ENCODE measurements at regions not wholly inside any gene's neighbourhood (a gene's known extent, or its start where the extent isn't known, plus 50 kb on each side); places are given as distances from the start of the nearest gene placed in this dataset.

GRCh38 chr2:142825861-142826260 lies 51.6 kb upstream of the KYNU start:
- TF ChIP-seq CTCF (IDR thresholded peaks at IDR 0.05) (no peak), POLR2AphosphoS5 (IDR thresholded peaks at IDR 0.05; ENCODE audit: low read depth, low read length) (no peak), TCF7L2 (IDR thresholded peaks at IDR 0.05; ENCODE audit: low read depth, low read length) (no peak), SIN3A (IDR thresholded peaks at IDR 0.05; ENCODE audit: borderline replicate concordance, insufficient read depth, low read depth, low read length) (no peak)
